ENCODE measurements at regions not wholly inside any gene's neighbourhood (a gene's known extent, or its start where the extent isn't known, plus 50 kb on each side); places are given as distances from the start of the nearest gene placed in this dataset.
"Not testable (repeated sequence)": the region's sequence is repeated elsewhere in the genome, so short reads cannot be mapped to it uniquely, and the experiment has no call there.

GRCh38 chr9:87781331-87781730 lies 55.4 kb downstream of the CTSL start:
- TF ChIP-seq, protein P1, sequence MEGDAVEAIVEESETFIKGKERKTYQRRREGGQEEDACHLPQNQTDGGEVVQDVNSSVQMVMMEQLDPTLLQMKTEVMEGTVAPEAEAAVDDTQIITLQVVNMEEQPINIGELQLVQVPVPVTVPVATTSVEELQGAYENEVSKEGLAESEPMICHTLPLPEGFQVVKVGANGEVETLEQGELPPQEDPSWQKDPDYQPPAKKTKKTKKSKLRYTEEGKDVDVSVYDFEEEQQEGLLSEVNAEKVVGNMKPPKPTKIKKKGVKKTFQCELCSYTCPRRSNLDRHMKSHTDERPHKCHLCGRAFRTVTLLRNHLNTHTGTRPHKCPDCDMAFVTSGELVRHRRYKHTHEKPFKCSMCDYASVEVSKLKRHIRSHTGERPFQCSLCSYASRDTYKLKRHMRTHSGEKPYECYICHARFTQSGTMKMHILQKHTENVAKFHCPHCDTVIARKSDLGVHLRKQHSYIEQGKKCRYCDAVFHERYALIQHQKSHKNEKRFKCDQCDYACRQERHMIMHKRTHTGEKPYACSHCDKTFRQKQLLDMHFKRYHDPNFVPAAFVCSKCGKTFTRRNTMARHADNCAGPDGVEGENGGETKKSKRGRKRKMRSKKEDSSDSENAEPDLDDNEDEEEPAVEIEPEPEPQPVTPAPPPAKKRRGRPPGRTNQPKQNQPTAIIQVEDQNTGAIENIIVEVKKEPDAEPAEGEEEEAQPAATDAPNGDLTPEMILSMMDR (IDR thresholded peaks at IDR 0.05): no peak
- Histone ChIP-seq H3K27ac (no peak overlapping the region), H3K4me3 (no peak overlapping the region)
- DNase-seq (ENCODE audit: low spot score): no peak

GRCh38 chr9:87783180-87783579 lies 57.3 kb downstream of the CTSL start:
- H3K4me3 ChIP-seq: no peak overlapping the region
- TF ChIP-seq, protein P1 (IDR thresholded peaks at IDR 0.05): no peak
- H3K27ac ChIP-seq: no peak overlapping the region
- no peak for DNase-seq (ENCODE audit: low spot score)

- not testable (repeated sequence) for H3K27ac ChIP-seq; H3K4me3 ChIP-seq; DNase-seq (ENCODE audit: low spot score)
Measured at GRCh38 chr9:87785315-87785970, 59.5 kb downstream of the CTSL start.

GRCh38 chr9:87786423-87786822 lies 60.5 kb downstream of the CTSL start:
- Histone ChIP-seq H3K4me3 (no peak overlapping the region), H3K27ac (no peak overlapping the region)
- TF ChIP-seq, protein P1 (IDR thresholded peaks at IDR 0.05): no peak
- no peak for DNase-seq (ENCODE audit: low spot score)

DNA sequence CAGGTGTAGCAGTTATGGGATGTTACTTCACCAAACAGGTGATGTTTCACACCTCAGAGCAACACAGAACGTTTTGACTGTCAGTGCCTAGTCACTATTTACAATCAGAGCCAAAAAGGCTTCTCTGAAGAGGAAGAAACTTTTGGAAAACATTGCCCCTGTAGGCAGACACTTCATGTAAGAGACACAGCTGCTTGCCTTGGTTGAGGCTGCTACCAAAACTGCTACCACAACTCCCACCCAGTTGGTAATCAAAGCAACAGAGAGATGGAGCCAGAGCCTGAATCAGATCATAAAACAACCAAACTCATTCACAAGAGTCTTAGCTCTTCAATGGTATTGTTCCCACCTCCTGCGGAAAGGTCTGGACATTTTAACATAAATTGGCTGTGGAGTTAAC lies 61.0 kb downstream of the CTSL start:
- H3K27ac ChIP-seq: no peak overlapping the region
- no peak for DNase-seq (ENCODE audit: low spot score)
- TF ChIP-seq, protein P1 (IDR thresholded peaks at IDR 0.05): no peak
- no peak overlapping the region for H3K4me3 ChIP-seq

DNA sequence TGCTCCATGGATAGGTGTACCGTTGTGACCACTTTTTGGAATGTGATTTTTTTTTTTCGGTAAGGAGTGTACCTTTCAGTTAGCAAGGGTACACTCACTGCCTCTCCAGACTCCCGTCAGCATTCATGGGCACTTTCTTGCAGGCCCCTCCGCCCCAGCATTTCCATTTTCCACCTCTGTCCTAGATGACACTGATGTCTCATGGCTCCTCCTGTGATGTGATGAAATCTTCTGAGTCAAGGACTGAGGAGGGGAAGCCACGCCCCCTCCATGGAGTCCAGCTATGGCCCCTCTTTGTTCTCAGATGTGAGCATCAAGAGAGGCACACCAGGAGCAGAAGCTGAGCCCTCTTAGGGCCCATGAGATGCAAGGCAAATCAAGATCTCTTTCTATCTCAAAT lies 61.8 kb downstream of the CTSL start:
- Histone ChIP-seq H3K27ac (no peak overlapping the region), H3K4me3 (no peak overlapping the region)
- no peak for DNase-seq (ENCODE audit: low spot score)
- TF ChIP-seq, protein P1 (IDR thresholded peaks at IDR 0.05): no peak

GRCh38 chr9:87792831-87793288 lies 66.9 kb downstream of the CTSL start:
- TF ChIP-seq, protein P1 (IDR thresholded peaks at IDR 0.05): no peak
- DNase-seq (ENCODE audit: low spot score): peak; percentile 85
- no peak overlapping the region for H3K4me3 ChIP-seq
- peak overlapping the region in 1 of 2 donors; percentile 87 for H3K27ac ChIP-seq
